H9 (cell line): ENCODE measurements at regions not wholly inside any gene's neighbourhood (a gene's known extent, or its start where the extent isn't known, plus 50 kb on each side); places are given as distances from the start of the nearest gene placed in this dataset.

Source experiments
- DNase-seq: peaks from one replicate; pipeline ENCODE4 v3.0.0-alpha.2; 2017
- H2AFZ ChIP-seq: one replicate; pipeline ENCODE4 v1.6.1; 2013; ENCODE audit warnings: mild to moderate bottlenecking, low read length, control low read depth, moderate library complexity
- H2AK5ac ChIP-seq: 2 replicates; pipeline ENCODE4 v1.6.1; 2013; ENCODE audit warnings: low read length, control low read depth, mixed read lengths; ENCODE audit not compliant: insufficient read length
- H2BK120ac ChIP-seq: one replicate; pipeline ENCODE4 v1.6.1; 2013; ENCODE audit warnings: low read depth, mild to moderate bottlenecking, low read length, control low read depth, inconsistent platforms; ENCODE audit not compliant: poor library complexity, severe bottlenecking
- H2BK12ac ChIP-seq: 2 replicates; pipeline ENCODE4 v1.6.1; 2013; ENCODE audit warnings: low read length, control low read depth, mixed read lengths, low read depth; ENCODE audit not compliant: insufficient read length
- H2BK15ac ChIP-seq: 2 replicates; pipeline ENCODE4 v1.6.1; 2013; ENCODE audit warnings: low read depth, low read length, control low read depth
- H2BK20ac ChIP-seq: one replicate; pipeline ENCODE4 v1.6.1; 2013; ENCODE audit warnings: low read depth, mild to moderate bottlenecking, low read length, control low read depth, inconsistent platforms; ENCODE audit not compliant: poor library complexity, severe bottlenecking
- H2BK5ac ChIP-seq: 2 replicates; pipeline ENCODE4 v1.6.1; 2013; ENCODE audit warnings: low read length, control low read depth, mixed read lengths; ENCODE audit not compliant: insufficient read length
- H3K14ac ChIP-seq: 2 replicates; pipeline ENCODE4 v1.6.1; 2013; ENCODE audit warnings: low read length, control low read depth; ENCODE audit not compliant: insufficient read depth
- H3K18ac ChIP-seq: 2 replicates; pipeline ENCODE4 v1.6.1; 2013; ENCODE audit warnings: low read depth, mild to moderate bottlenecking, mixed read lengths, low read length, control low read depth; ENCODE audit not compliant: insufficient read length
- H3K23ac ChIP-seq: 2 replicates; pipeline ENCODE4 v1.6.1; 2013; ENCODE audit warnings: low read length, control low read depth, mixed read lengths, low read depth; ENCODE audit not compliant: insufficient read length
- H3K23me2 ChIP-seq: 2 replicates; pipeline ENCODE4 v1.6.1; 2013; ENCODE audit warnings: low read depth, mild to moderate bottlenecking, mixed read lengths, low read length, control low read depth; ENCODE audit not compliant: insufficient read length, poor library complexity, severe bottlenecking
- H3K27ac ChIP-seq: 2 replicates; pipeline ENCODE4 v1.5.1; 2013; ENCODE audit warnings: low read length, control low read depth, mixed read lengths, low read depth; ENCODE audit not compliant: insufficient read length
- H3K27me3 ChIP-seq: 2 replicates; pipeline ENCODE4 v1.6.1; 2013; ENCODE audit warnings: low read length, control low read depth, inconsistent platforms; ENCODE audit not compliant: insufficient read depth
- H3K4ac ChIP-seq: 2 replicates; pipeline ENCODE4 v1.6.1; 2013; ENCODE audit warnings: low read depth, mild to moderate bottlenecking, control low read depth, inconsistent platforms, low read length, moderate library complexity
- H3K4me1 ChIP-seq: 2 replicates; pipeline ENCODE4 v1.6.1; 2013; ENCODE audit warnings: low read length, control low read depth, inconsistent platforms; ENCODE audit not compliant: insufficient read depth
- H3K4me2 ChIP-seq: 2 replicates; pipeline ENCODE4 v1.6.1; 2013; ENCODE audit warnings: low read length, control low read depth, mixed read lengths; ENCODE audit not compliant: insufficient read length, insufficient read depth
- H3K56ac ChIP-seq: 2 replicates; pipeline ENCODE4 v1.6.1; 2013; ENCODE audit warnings: low read depth, mild to moderate bottlenecking, mixed read lengths, low read length, control low read depth; ENCODE audit not compliant: insufficient read length
- H3K79me1 ChIP-seq: 2 replicates; pipeline ENCODE4 v1.6.1; 2013; ENCODE audit warnings: low read depth, mild to moderate bottlenecking, moderate library complexity, low read length, control low read depth, inconsistent platforms; ENCODE audit not compliant: insufficient read depth, poor library complexity, severe bottlenecking
- H3K79me2 ChIP-seq: 2 replicates; pipeline ENCODE4 v1.6.1; 2013; ENCODE audit warnings: low read length, control low read depth, inconsistent platforms; ENCODE audit not compliant: insufficient read depth
- H3K9ac ChIP-seq: 2 replicates; pipeline ENCODE4 v1.6.1; 2013; ENCODE audit warnings: low read length, control low read depth, mixed read lengths; ENCODE audit not compliant: insufficient read length; ENCODE audit errors: extremely low read depth
- H3K9me3 ChIP-seq: one replicate; pipeline ENCODE4 v1.6.1; 2013; ENCODE audit warnings: low read depth, low read length, inconsistent platforms; ENCODE audit not compliant: control insufficient read depth
- H3T11ph ChIP-seq: one replicate; pipeline ENCODE4 v1.6.1; 2013; ENCODE audit warnings: mild to moderate bottlenecking, low read length, control low read depth, inconsistent platforms
- H4K20me1 ChIP-seq: one replicate; pipeline ENCODE4 v1.6.1; 2013; ENCODE audit not compliant: control insufficient read depth, insufficient read length, insufficient read depth
- H4K5ac ChIP-seq: 2 replicates; pipeline ENCODE4 v1.6.1; 2013; ENCODE audit warnings: low read depth, mild to moderate bottlenecking, mixed read lengths, low read length, control low read depth; ENCODE audit not compliant: insufficient read length
- H4K8ac ChIP-seq: replicated peaks from 2 replicates; pipeline ENCODE4 v1.6.1; 2013; ENCODE audit warnings: low read length, control low read depth, mixed read lengths, low read depth; ENCODE audit not compliant: insufficient read length
- H4K91ac ChIP-seq: 2 replicates; pipeline ENCODE4 v1.6.1; 2013; ENCODE audit warnings: low read depth, mild to moderate bottlenecking, moderate library complexity, mixed read lengths, low read length, control low read depth; ENCODE audit not compliant: insufficient read length
- H3K27ac Mint-ChIP-seq, 3 experiments: 2 replicates in 2 of 3; 3 replicates in 1 of 3; pipeline ENCODE4 v1.8.0; 2020 to 2021; ENCODE audit warnings: mixed read lengths in 3 of 3, mild to moderate bottlenecking in 1 of 3, moderate library complexity in 1 of 3
- H3K27me3 Mint-ChIP-seq: 2 replicates; pipeline ENCODE4 v1.8.0; 2021; ENCODE audit warnings: low read depth, mild to moderate bottlenecking, moderate library complexity, mixed read lengths
- H3K36me3 Mint-ChIP-seq, 3 experiments: 2 replicates in 2 of 3; 3 replicates in 1 of 3; pipeline ENCODE4 v1.8.0; 2020 to 2021; ENCODE audit warnings: low read depth in 3 of 3, mixed read lengths in 3 of 3; ENCODE audit not compliant: insufficient read depth in 1 of 3
- H3K4me1 Mint-ChIP-seq, 2 experiments: 2 replicates each; pipeline ENCODE4 v1.8.0; 2020; ENCODE audit warnings: mixed read lengths in 2 of 2
- H3K4me3 Mint-ChIP-seq, 2 experiments: 2 replicates in 1 of 2; 3 replicates in 1 of 2; pipeline ENCODE4 v1.8.0; 2020 to 2021; ENCODE audit warnings: mild to moderate bottlenecking in 2 of 2, mixed read lengths in 2 of 2, moderate library complexity in 1 of 2
- H3K9me3 Mint-ChIP-seq, 2 experiments: 2 replicates in 1 of 2; 3 replicates in 1 of 2; pipeline ENCODE4 v1.8.0; 2020; ENCODE audit warnings: mild to moderate bottlenecking in 2 of 2, mixed read lengths in 2 of 2, moderate library complexity in 1 of 2
- TF ChIP-seq, protein P1 (sequence below): fragments of 200-600 bp; sonication (generic); conservative IDR thresholded peaks from 3 replicates; pipeline ENCODE4 v1.8.0; 2021; ENCODE audit warnings: antibody characterized with exemption, mild to moderate bottlenecking

DNA sequence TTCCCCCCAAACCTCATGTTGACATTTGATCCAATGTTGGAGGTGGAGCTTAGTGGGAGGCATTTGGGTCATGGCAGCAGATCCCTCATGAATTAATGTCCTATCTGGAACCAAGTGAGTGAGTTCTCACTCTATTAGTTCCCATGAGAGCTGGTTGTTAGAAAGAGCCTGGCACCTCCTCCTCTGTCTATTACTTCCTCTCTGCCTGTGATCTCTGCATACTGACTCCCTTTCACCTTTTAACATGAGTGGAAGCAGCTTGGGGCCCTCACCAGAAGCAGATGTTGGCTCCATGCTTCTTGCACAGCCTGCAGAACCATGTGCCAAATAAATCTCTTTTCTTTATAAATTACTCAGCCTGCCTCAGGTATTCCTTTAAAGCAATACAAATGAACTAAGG lies 127.3 kb upstream of the RALGAPA2 start:
- Histone ChIP-seq H4K8ac (no peak overlapping the region), H4K91ac (no peak overlapping the region), H2BK15ac (no peak overlapping the region), H4K5ac (no peak overlapping the region), H2AK5ac (no peak overlapping the region), H3K9ac (no peak overlapping the region), H3K14ac (no peak overlapping the region), H2BK5ac (no peak overlapping the region), H3K79me2 (no peaks in the 10 kb centered on the region), H4K20me1 (no peaks in the 10 kb centered on the region), H3K27ac (no peak overlapping the region), H3K23me2 (no peaks in the 10 kb centered on the region), H3K4ac (no peak overlapping the region), H3K27me3 (no peaks in the 10 kb centered on the region), H3T11ph (no peak overlapping the region), H2BK120ac (no peak overlapping the region), H2AFZ (no peak overlapping the region), H3K56ac (no peak overlapping the region), H3K4me2 (no peak overlapping the region), H3K23ac (no peak overlapping the region), H3K18ac (no peak overlapping the region), H3K9me3 (no peaks in the 10 kb centered on the region), H3K79me1 (no peaks in the 10 kb centered on the region), H2BK20ac (no peak overlapping the region), H3K4me1 (no peaks in the 10 kb centered on the region; the same call in 1 of the 2 replicates), H2BK12ac (no peak overlapping the region)
- Mint-ChIP-seq H3K27ac (no peak overlapping the region), H3K9me3 (peaks cover 0 to 2% of the 10 kb centered on the region in 2 experiments; a peak in 1 of 5 replicates), H3K36me3 (no peaks in the 10 kb centered on the region), H3K27me3 (peaks cover 59% of the 10 kb centered on the region), H3K4me3 (no peak overlapping the region), H3K4me1 (peaks cover 4 to 13% of the 10 kb centered on the region in 2 experiments; a peak in 2 of 4 replicates)
- DNase-seq: no peak
- TF ChIP-seq, protein P1, sequence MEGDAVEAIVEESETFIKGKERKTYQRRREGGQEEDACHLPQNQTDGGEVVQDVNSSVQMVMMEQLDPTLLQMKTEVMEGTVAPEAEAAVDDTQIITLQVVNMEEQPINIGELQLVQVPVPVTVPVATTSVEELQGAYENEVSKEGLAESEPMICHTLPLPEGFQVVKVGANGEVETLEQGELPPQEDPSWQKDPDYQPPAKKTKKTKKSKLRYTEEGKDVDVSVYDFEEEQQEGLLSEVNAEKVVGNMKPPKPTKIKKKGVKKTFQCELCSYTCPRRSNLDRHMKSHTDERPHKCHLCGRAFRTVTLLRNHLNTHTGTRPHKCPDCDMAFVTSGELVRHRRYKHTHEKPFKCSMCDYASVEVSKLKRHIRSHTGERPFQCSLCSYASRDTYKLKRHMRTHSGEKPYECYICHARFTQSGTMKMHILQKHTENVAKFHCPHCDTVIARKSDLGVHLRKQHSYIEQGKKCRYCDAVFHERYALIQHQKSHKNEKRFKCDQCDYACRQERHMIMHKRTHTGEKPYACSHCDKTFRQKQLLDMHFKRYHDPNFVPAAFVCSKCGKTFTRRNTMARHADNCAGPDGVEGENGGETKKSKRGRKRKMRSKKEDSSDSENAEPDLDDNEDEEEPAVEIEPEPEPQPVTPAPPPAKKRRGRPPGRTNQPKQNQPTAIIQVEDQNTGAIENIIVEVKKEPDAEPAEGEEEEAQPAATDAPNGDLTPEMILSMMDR: no peak
